HEK293T (cell line): ENCODE measurements at regions not wholly inside any gene's neighbourhood (a gene's known extent, or its start where the extent isn't known, plus 50 kb on each side); places are given as distances from the start of the nearest gene placed in this dataset.

Source experiments
- L3MBTL2 ChIP-seq: fragments of 450-650 bp; conservative IDR thresholded peaks from 2 replicates; pipeline ENCODE4 v1.6.1; 2016; ENCODE audit warnings: mild to moderate bottlenecking
- SUZ12 ChIP-seq: fragments of 450-650 bp; IDR thresholded peaks from 2 replicates; pipeline ENCODE4 v1.6.1; 2016; ENCODE audit warnings: mild to moderate bottlenecking

DNA sequence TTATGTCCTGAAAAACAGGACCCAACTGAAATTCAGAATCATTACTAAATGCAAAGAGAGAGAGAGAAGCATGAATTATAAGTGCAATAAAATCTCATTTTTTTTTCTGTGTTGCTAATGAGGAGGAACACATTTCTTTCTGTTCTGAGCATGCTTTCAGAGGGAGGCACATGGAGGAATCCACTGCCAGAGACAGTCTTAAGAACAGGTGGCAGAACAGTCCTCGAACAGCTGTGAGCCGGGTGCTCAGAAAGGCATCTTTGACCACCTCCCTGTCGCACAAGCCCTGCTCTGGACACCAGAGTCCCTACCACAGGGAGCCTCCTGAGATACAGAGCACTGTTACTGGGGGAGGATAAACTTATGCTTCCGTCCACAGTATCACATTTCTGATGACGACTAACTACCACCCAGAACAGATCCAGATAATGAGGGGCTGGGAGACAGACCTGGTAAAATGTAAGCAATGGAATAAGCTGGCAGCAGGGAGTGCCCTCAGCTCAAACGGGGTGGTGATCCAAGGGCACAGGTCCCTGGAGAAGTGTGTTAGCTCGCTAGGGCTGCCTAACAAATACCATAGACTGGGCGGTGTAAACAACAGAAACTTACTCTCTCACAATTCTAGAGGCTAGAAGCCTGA lies 134.0 kb downstream of the SLC1A3 start:
- TF ChIP-seq SUZ12 = no peak
- TF ChIP-seq L3MBTL2 = no peak
